ENCODE measurements at regions not wholly inside any gene's neighbourhood (a gene's known extent, or its start where the extent isn't known, plus 50 kb on each side); places are given as distances from the start of the nearest gene placed in this dataset.

GRCh38 chr17:5794385-5794784, 210.1 kb upstream of the NLRP1 start:
- no peak for TF ChIP-seq CTCF (IDR thresholded peaks at IDR 0.05)
- H3K27ac ChIP-seq, result no peak overlapping the region
- H3K4me1 ChIP-seq (ENCODE audit: control insufficient read depth in 1 of 2, insufficient read depth in 1 of 2, low read depth in 1 of 2, low read length in 1 of 2), result no peaks in the 10 kb centered on the region
- H3K36me3 ChIP-seq, result no peaks in the 10 kb centered on the region
- H3K4me3 ChIP-seq (ENCODE audit: low read depth in 1 of 2, low read length in 1 of 2), result no peak overlapping the region
- H3K27me3 ChIP-seq, result peaks cover 17% of the 10 kb centered on the region
- H3K9me3 ChIP-seq, result no peaks in the 10 kb centered on the region

GRCh38 chr17:5794881-5795506, 210.7 kb upstream of the NLRP1 start:
- H3K27me3 ChIP-seq, result peaks cover 13% of the 10 kb centered on the region

GRCh38 chr17:5797447-5798050, 213.2 kb upstream of the NLRP1 start:
- Histone ChIP-seq H3K4me1 (ENCODE audit: control insufficient read depth in 1 of 2, insufficient read depth in 1 of 2, low read depth in 1 of 2, low read length in 1 of 2) (no peaks in the 10 kb centered on the region), H3K4me3 (ENCODE audit: low read depth in 1 of 2, low read length in 1 of 2) (no peak overlapping the region), H3K27ac (no peak overlapping the region), H3K9me3 (no peaks in the 10 kb centered on the region), H3K27me3 (peaks cover 21% of the 10 kb centered on the region), H3K36me3 (no peaks in the 10 kb centered on the region)
- TF ChIP-seq CTCF (IDR thresholded peaks at IDR 0.05), result no peak

More at GRCh38 chr17:5794881-5795506, 210.7 kb upstream of the NLRP1 start:
- TF ChIP-seq CTCF (IDR thresholded peaks at IDR 0.05), result no peak
- Histone ChIP-seq H3K4me1 (ENCODE audit: control insufficient read depth in 1 of 2, insufficient read depth in 1 of 2, low read depth in 1 of 2, low read length in 1 of 2) (no peaks in the 10 kb centered on the region), H3K36me3 (no peaks in the 10 kb centered on the region), H3K9me3 (no peaks in the 10 kb centered on the region), H3K27ac (no peak overlapping the region), H3K4me3 (ENCODE audit: low read depth in 1 of 2, low read length in 1 of 2) (no peak overlapping the region)

- TF ChIP-seq CTCF (IDR thresholded peaks at IDR 0.05), result no peak
- Histone ChIP-seq H3K27ac (no peak overlapping the region), H3K27me3 (peaks cover 21% of the 10 kb centered on the region), H3K4me1 (ENCODE audit: control insufficient read depth in 1 of 2, insufficient read depth in 1 of 2, low read depth in 1 of 2, low read length in 1 of 2) (no peaks in the 10 kb centered on the region), H3K9me3 (no peaks in the 10 kb centered on the region), H3K36me3 (no peaks in the 10 kb centered on the region), H3K4me3 (ENCODE audit: low read depth in 1 of 2, low read length in 1 of 2) (no peak overlapping the region)
These were observed 213.8 kb upstream of the NLRP1 start for GRCh38 chr17:5798094-5798493.

- Histone ChIP-seq H3K9me3 (no peaks in the 10 kb centered on the region), H3K27ac (no peak overlapping the region)
- no peak for TF ChIP-seq CTCF (IDR thresholded peaks at IDR 0.05)
These were observed 215.8 kb upstream of the NLRP1 start for GRCh38 chr17:5800131-5800530.

More at GRCh38 chr17:5800131-5800530, 215.8 kb upstream of the NLRP1 start:
- Histone ChIP-seq H3K4me1 (ENCODE audit: control insufficient read depth in 1 of 2, insufficient read depth in 1 of 2, low read depth in 1 of 2, low read length in 1 of 2) (no peaks in the 10 kb centered on the region), H3K4me3 (ENCODE audit: low read depth in 1 of 2, low read length in 1 of 2) (no peak overlapping the region), H3K27me3 (peaks cover 17% of the 10 kb centered on the region), H3K36me3 (no peaks in the 10 kb centered on the region)
